Ascending aorta (tissue), 2 donors: ENCODE measurements at regions not wholly inside any gene's neighbourhood (a gene's known extent, or its start where the extent isn't known, plus 50 kb on each side); places are given as distances from the start of the nearest gene placed in this dataset.
"Not testable (repeated sequence)": the region's sequence is repeated elsewhere in the genome, so short reads cannot be mapped to it uniquely, and the experiment has no call there.

Experiments used
- DNase-seq, 2 donors: peaks; one replicate each; pipeline ENCODE4 v3.0.0-alpha.2; 2019; ENCODE audit warnings: low spot score in 2 of 2
- H3K27ac ChIP-seq, 2 donors: fragments of 200-600 bp; sonication (generic); one replicate each; pipeline ENCODE4 v1.5.1; 2016 to 2017; ENCODE audit warnings: mild to moderate bottlenecking in 1 of 2
- H3K27me3 ChIP-seq: fragments of 200-600 bp; sonication (generic); one replicate; pipeline ENCODE4 v1.5.1; 2017
- H3K36me3 ChIP-seq, 2 donors: fragments of 200-600 bp; sonication (generic); one replicate each; pipeline ENCODE4 v1.5.1; 2016
- H3K4me1 ChIP-seq, 2 donors: fragments of 200-600 bp; sonication (generic); one replicate each; pipeline ENCODE4 v1.5.1; 2016 to 2017; ENCODE audit warnings: mild to moderate bottlenecking in 1 of 2
- H3K4me3 ChIP-seq, 2 donors: fragments of 200-600 bp; sonication (generic); one replicate each; pipeline ENCODE4 v1.5.1; 2016 to 2017; ENCODE audit warnings: mild to moderate bottlenecking in 1 of 2
- H3K9me3 ChIP-seq, 2 donors: fragments of 200-600 bp; sonication (generic); one replicate each; pipeline ENCODE4 v1.5.1; 2016
- intact Hi-C: fragments of 100-400 bp; cut with DNase I; formaldehyde crosslinking; loops from one replicate; pipeline ENCODE4 v1.15.1; 2023
- TF ChIP-seq, protein P1 (sequence below), 3 experiments: fragments of 200-600 bp in 2 of 3; fragments of 450-650 bp in 1 of 3; sonication (generic) in 2 of 3; IDR thresholded peaks; one replicate each; pipeline ENCODE4 v1.5.1; 2016 to 2019; ENCODE audit warnings: antibody characterized with exemption in 3 of 3, mild to moderate bottlenecking in 1 of 3, moderate library complexity in 1 of 3

DNA sequence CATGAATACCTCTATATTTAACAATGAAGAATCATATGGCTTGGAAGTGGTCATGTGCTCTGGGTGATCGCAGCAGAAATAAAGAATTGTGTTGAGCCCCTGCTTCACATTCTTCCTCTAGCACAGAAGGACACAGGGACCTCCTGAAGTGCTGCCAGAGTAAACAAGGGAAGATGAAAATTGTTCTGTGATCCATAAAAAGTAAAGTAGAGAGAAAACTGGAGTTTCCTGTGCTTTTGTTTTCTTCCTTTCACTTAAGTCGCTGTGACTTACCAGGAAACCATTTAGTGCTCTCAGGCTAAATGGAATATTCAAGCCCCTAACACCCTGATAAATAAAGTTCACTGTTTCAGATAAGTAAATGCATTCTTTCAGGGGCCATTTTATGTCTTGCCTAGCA is 1173.6 kb upstream of the CHAC2 start:
- intact Hi-C loops, result no loop called here
- DNase-seq, result no peak
- H3K36me3 ChIP-seq, result no peaks in the 10 kb centered on the region
- TF ChIP-seq, protein P1, sequence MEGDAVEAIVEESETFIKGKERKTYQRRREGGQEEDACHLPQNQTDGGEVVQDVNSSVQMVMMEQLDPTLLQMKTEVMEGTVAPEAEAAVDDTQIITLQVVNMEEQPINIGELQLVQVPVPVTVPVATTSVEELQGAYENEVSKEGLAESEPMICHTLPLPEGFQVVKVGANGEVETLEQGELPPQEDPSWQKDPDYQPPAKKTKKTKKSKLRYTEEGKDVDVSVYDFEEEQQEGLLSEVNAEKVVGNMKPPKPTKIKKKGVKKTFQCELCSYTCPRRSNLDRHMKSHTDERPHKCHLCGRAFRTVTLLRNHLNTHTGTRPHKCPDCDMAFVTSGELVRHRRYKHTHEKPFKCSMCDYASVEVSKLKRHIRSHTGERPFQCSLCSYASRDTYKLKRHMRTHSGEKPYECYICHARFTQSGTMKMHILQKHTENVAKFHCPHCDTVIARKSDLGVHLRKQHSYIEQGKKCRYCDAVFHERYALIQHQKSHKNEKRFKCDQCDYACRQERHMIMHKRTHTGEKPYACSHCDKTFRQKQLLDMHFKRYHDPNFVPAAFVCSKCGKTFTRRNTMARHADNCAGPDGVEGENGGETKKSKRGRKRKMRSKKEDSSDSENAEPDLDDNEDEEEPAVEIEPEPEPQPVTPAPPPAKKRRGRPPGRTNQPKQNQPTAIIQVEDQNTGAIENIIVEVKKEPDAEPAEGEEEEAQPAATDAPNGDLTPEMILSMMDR (IDR thresholded peaks at IDR 0.05), result no peak
- H3K4me1 ChIP-seq, result no peaks in the 10 kb centered on the region
- no peak overlapping the region for H3K27ac ChIP-seq
- no peaks in the 10 kb centered on the region for H3K27me3 ChIP-seq
- H3K4me3 ChIP-seq, result no peak overlapping the region
- peaks cover 0 to 2% of the 10 kb centered on the region in 2 donors for H3K9me3 ChIP-seq

DNA sequence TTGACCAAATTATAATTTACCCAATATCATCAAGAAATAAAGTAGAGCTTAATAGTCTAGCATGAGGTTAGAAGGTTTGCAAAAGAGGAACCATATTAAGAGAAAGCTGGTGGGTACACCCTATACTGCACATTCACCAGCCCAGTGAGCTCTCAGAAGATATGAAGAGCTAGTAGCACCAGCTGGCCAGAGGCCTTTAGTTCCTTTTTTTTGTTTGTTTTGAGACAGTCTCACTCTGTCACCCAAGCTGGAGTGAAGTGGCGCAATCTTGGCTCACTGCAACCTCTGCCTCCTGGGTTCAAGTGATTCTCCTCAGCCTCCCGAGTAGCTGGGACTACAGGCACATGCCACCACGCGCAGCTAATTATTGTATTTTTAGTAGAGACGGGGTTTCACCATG is 1183.5 kb upstream of the CHAC2 start:
- H3K27ac ChIP-seq, intact Hi-C loops, H3K27me3 ChIP-seq, H3K4me3 ChIP-seq, H3K9me3 ChIP-seq, H3K36me3 ChIP-seq, DNase-seq, H3K4me1 ChIP-seq: not testable (repeated sequence)

DNA sequence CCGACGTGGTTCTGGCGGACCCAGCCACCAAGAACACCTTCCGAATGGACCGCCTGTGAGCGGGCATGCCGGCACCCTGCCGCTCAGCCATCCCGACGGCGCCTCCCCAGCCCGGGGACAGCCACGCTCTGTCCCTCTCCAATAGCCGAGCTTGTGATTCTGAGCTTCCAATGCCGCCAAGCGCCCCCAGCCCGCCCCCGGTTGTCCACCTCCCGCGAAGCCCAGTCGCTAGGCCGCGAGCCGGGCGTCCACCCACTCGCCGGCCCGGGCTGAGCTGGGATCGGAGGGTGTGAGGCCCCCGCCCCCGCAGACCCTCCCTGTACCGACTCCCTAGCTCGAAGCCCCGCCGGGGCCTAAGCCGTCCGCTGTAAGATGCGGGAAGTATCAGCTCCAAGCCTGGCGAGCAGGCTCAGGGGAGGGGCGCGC is 1195.1 kb upstream of the CHAC2 start:
- intact Hi-C loops, result no loop called here
- no peaks in the 10 kb centered on the region for H3K9me3 ChIP-seq
- H3K4me1 ChIP-seq, result no peaks in the 10 kb centered on the region
- H3K27ac ChIP-seq, result no peak overlapping the region
- H3K27me3 ChIP-seq, result no peaks in the 10 kb centered on the region
- no peak overlapping the region for H3K4me3 ChIP-seq
- DNase-seq, result no peak
- no peaks in the 10 kb centered on the region for H3K36me3 ChIP-seq
- TF ChIP-seq, protein P1 (IDR thresholded peaks at IDR 0.05), result no peak

DNA sequence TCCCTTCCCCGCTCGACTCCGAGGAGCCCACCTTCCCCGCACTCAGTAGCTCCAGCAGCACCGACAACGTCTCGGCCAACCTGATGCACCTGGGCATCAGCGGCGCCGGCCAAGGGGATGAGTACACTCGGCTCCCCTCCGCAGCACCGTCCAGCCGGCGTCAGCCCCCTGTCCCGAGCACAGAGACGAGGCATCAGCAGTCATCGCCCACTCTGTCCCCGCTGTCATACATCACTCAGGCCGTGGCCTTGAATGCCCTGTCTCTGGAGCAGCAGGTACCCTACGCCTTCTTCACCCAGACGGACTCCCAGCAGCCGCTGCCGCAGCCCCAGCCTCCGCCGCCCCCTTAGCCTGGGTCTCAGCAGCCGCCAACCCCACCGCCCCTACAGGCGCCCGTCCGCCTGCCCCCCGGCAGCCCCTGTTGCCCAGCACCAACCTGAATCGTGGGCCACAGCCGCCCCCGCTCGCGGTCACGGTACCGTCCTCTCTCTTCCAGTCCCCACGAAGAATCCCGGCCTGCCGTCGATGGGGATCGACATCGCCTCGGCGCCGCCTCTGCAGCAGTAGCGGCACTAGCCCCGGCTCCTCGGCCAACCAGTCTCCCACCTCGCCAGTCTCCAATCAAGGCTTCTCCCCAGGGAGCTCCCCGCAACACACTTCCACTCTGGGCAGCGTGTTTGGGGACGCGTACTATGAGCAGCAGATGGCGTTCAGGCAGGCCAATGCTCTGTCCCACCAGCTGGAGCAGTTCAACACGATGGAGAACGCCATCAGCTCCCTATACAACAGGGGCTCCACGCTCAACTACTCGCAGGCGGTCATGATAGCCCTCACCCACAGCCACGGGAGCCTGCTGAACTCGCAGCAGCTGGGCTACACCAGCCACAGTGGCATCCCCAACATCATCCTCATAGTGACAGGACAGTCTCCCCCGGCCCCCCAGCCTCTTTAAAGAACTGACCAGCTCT is 1195.9 kb upstream of the CHAC2 start:
- TF ChIP-seq, protein P1 (IDR thresholded peaks at IDR 0.05), result no peak
- Histone ChIP-seq H3K27ac (no peak overlapping the region), H3K9me3 (no peaks in the 10 kb centered on the region), H3K36me3 (no peaks in the 10 kb centered on the region), H3K4me1 (no peaks in the 10 kb centered on the region), H3K4me3 (no peak overlapping the region), H3K27me3 (no peaks in the 10 kb centered on the region)
- intact Hi-C loops, result no loop called here
- DNase-seq, result no peak

DNA sequence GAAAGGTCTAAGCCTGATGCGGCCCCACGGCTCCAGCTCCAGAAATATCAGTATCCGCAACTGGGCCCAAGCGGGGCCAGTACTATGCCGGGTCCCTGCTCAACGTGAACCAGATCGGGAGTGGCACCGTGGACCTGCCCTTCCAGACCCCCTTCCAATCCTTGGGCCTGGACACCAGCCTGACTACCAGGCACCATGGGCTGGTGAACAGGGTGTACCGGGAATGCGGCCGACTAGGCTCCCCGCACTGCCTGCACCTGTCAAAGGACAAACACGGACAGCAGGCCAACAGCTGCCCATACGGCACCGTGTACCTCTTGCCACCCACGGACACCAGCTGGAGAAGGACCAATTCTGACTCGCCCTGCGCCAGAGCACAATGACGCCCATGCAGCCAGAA is 1196.9 kb upstream of the CHAC2 start:
- H3K27ac ChIP-seq, result no peak overlapping the region
- no peaks in the 10 kb centered on the region for H3K9me3 ChIP-seq
- H3K4me3 ChIP-seq, result no peak overlapping the region
- TF ChIP-seq, protein P1 (IDR thresholded peaks at IDR 0.05), result no peak
- H3K27me3 ChIP-seq, result no peaks in the 10 kb centered on the region
- no peaks in the 10 kb centered on the region for H3K36me3 ChIP-seq
- intact Hi-C loops, result no loop called here
- DNase-seq, result no peak
- H3K4me1 ChIP-seq, result no peaks in the 10 kb centered on the region

DNA sequence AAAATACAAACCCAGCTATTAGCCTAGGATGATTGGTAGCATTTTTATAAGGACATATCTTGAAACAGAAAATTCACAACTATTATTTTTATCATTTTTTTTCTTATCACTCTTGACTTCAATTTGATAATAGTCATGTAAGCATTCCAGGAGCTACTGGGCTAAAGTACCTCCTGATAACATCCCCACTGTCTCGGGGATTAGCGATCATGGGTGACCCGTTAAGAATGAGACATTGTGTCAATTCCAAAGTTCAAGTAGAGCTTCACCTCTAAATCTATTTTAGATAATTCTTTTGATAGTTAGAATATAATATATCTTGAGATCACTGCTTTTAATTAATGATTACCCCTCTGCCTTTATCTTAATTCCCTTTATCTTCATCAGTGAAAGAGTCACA is 1204.5 kb upstream of the CHAC2 start:
- TF ChIP-seq, protein P1 (IDR thresholded peaks at IDR 0.05), result no peak
- no peaks in the 10 kb centered on the region for H3K9me3 ChIP-seq
- DNase-seq, result no peak
- H3K4me3 ChIP-seq, result no peak overlapping the region
- intact Hi-C loops, result no loop called here
- no peaks in the 10 kb centered on the region for H3K27me3 ChIP-seq
- H3K4me1 ChIP-seq, result no peaks in the 10 kb centered on the region
- no peak overlapping the region for H3K27ac ChIP-seq
- H3K36me3 ChIP-seq, result no peaks in the 10 kb centered on the region
